Thymus (tissue), 11 donors: ENCODE measurements at regions not wholly inside any gene's neighbourhood (a gene's known extent, or its start where the extent isn't known, plus 50 kb on each side); places are given as distances from the start of the nearest gene placed in this dataset.
"Not testable (repeated sequence)": the region's sequence is repeated elsewhere in the genome, so short reads cannot be mapped to it uniquely, and the experiment has no call there.

Source experiments
- DNase-seq, 9 donors: peaks; one replicate each; pipeline ENCODE4 v3.0.0-alpha.2; 2013; ENCODE audit warnings: low spot score in 9 of 9, low read depth in 6 of 9, missing footprints in 1 of 9
- H3K27ac ChIP-seq, 2 donors: one replicate each; pipeline ENCODE4 v1.5.1; 2013; ENCODE audit warnings: control low read depth in 1 of 2, low read depth in 1 of 2, low read length in 1 of 2, mild to moderate bottlenecking in 1 of 2, moderate library complexity in 1 of 2
- H3K27me3 ChIP-seq, 2 donors: one replicate each; pipeline ENCODE4 v1.5.1; 2013; ENCODE audit warnings: low read length in 1 of 2; ENCODE audit not compliant: control insufficient read depth in 2 of 2, insufficient read depth in 1 of 2
- H3K36me3 ChIP-seq, 2 donors: one replicate each; pipeline ENCODE4 v1.5.1; 2013; ENCODE audit warnings: low read length in 1 of 2, mild to moderate bottlenecking in 1 of 2, moderate library complexity in 1 of 2; ENCODE audit not compliant: control insufficient read depth in 2 of 2, insufficient read depth in 2 of 2
- H3K4me1 ChIP-seq, 2 donors: one replicate each; pipeline ENCODE4 v1.5.1; 2013; ENCODE audit warnings: low read length in 2 of 2; ENCODE audit not compliant: control insufficient read depth in 2 of 2, insufficient read depth in 2 of 2
- H3K4me3 ChIP-seq, 2 donors: one replicate each; pipeline ENCODE4 v1.5.1; 2013; ENCODE audit warnings: low read length in 2 of 2, control low read depth in 1 of 2, mild to moderate bottlenecking in 1 of 2
- H3K9me3 ChIP-seq, 2 donors: one replicate each; pipeline ENCODE4 v1.5.1; 2013; ENCODE audit warnings: low read length in 1 of 2, mild to moderate bottlenecking in 1 of 2; ENCODE audit not compliant: control insufficient read depth in 2 of 2, insufficient read depth in 1 of 2
- WGBS: extraction: QIAGEN DNeasy Blood & Tissue Kit; methylation state at CpG from one replicate; pipeline ENCODE4 v1.1.7; 2013; 5-methylcytosine and 5-hydroxymethylcytosine counted together
- donor health status: healthy.

- not testable (repeated sequence) for H3K4me3 ChIP-seq, H3K4me1 ChIP-seq, H3K9me3 ChIP-seq, H3K36me3 ChIP-seq, H3K27ac ChIP-seq, DNase-seq, H3K27me3 ChIP-seq
- WGBS, result 94% methylated on average over 2 of the region's 3 CpGs
Measured at GRCh38 chr2:95767950-95768349, 176.1 kb downstream of the TRIM43 start.

- not testable (repeated sequence) for DNase-seq
Measured at GRCh38 chr2:95769256-95769655, 177.5 kb downstream of the TRIM43 start.

GRCh38 chr2:95770726-95771125, 178.9 kb downstream of the TRIM43 start:
- not testable (repeated sequence) for H3K4me3 ChIP-seq, H3K27me3 ChIP-seq
- 95% methylated on average over 7 of the region's 9 CpGs for WGBS

More at GRCh38 chr2:95769256-95769655, 177.5 kb downstream of the TRIM43 start:
- H3K27me3 ChIP-seq, H3K4me3 ChIP-seq, H3K36me3 ChIP-seq, H3K9me3 ChIP-seq, H3K27ac ChIP-seq, H3K4me1 ChIP-seq: not testable (repeated sequence)
- 100% methylated on average over 1 of the region's 1 CpG for WGBS

GRCh38 chr2:95774322-95775192, 182.8 kb downstream of the TRIM43 start:
- 97% methylated on average over 3 of the region's 11 CpGs for WGBS
- H3K36me3 ChIP-seq, H3K27ac ChIP-seq, H3K4me3 ChIP-seq, DNase-seq, H3K9me3 ChIP-seq, H3K27me3 ChIP-seq, H3K4me1 ChIP-seq: not testable (repeated sequence)

More at GRCh38 chr2:95770726-95771125, 178.9 kb downstream of the TRIM43 start:
- H3K36me3 ChIP-seq, DNase-seq, H3K27ac ChIP-seq, H3K9me3 ChIP-seq, H3K4me1 ChIP-seq: not testable (repeated sequence)

- H3K4me3 ChIP-seq, H3K27me3 ChIP-seq, H3K27ac ChIP-seq, H3K36me3 ChIP-seq, DNase-seq, H3K4me1 ChIP-seq, H3K9me3 ChIP-seq: not testable (repeated sequence)
- WGBS, result 80% methylated on average over 5 of the region's 9 CpGs
Measured at GRCh38 chr2:95775193-95775531, 183.4 kb downstream of the TRIM43 start.
